ENCODE measurements at regions not wholly inside any gene's neighbourhood (a gene's known extent, or its start where the extent isn't known, plus 50 kb on each side); places are given as distances from the start of the nearest gene placed in this dataset.

GRCh38 chr3:65017359-65017758 is 329.6 kb upstream of the ADAMTS9 start:
- Mint-ChIP-seq H3K9me3 (peaks cover 6% of the 10 kb centered on the region), H3K4me1 (ENCODE audit: unreplicated experiment) (peaks cover 40% of the 10 kb centered on the region), H3K4me3 (no peak overlapping the region), H3K27ac (no peak overlapping the region), H3K36me3 (no peaks in the 10 kb centered on the region), H3K27me3 (no peaks in the 10 kb centered on the region)
- TF ChIP-seq CTCF (conservative IDR thresholded peaks at IDR 0.05): no peak
- no peak for DNase-seq (ENCODE audit: extremely low spot score, unreplicated experiment)

- peaks cover 6% of the 10 kb centered on the region for H3K9me3 Mint-ChIP-seq
- H3K27ac Mint-ChIP-seq: no peak overlapping the region
- H3K27me3 Mint-ChIP-seq: no peaks in the 10 kb centered on the region
- H3K36me3 Mint-ChIP-seq: no peaks in the 10 kb centered on the region
- no peak for DNase-seq (ENCODE audit: extremely low spot score, unreplicated experiment)
- TF ChIP-seq CTCF (conservative IDR thresholded peaks at IDR 0.05): no peak
- no peak overlapping the region for H3K4me3 Mint-ChIP-seq
- peaks cover 29% of the 10 kb centered on the region for H3K4me1 Mint-ChIP-seq (ENCODE audit: unreplicated experiment)
These were observed 327.9 kb upstream of the ADAMTS9 start for GRCh38 chr3:65015711-65016110.

- TF ChIP-seq CTCF (conservative IDR thresholded peaks at IDR 0.05): no peak
- Mint-ChIP-seq H3K27me3 (no peaks in the 10 kb centered on the region), H3K4me3 (no peak overlapping the region), H3K9me3 (peaks cover 6% of the 10 kb centered on the region), H3K4me1 (ENCODE audit: unreplicated experiment) (peaks cover 3% of the 10 kb centered on the region), H3K27ac (no peak overlapping the region), H3K36me3 (no peaks in the 10 kb centered on the region)
- no peak for DNase-seq (ENCODE audit: extremely low spot score, unreplicated experiment)
These were observed 325.3 kb upstream of the ADAMTS9 start for GRCh38 chr3:65013053-65013452.

- H3K27ac Mint-ChIP-seq: no peak overlapping the region
- H3K36me3 Mint-ChIP-seq: no peaks in the 10 kb centered on the region
- peaks cover 8% of the 10 kb centered on the region for H3K4me1 Mint-ChIP-seq (ENCODE audit: unreplicated experiment)
- no peaks in the 10 kb centered on the region for H3K9me3 Mint-ChIP-seq
- no peak for DNase-seq (ENCODE audit: extremely low spot score, unreplicated experiment)
- TF ChIP-seq CTCF (conservative IDR thresholded peaks at IDR 0.05): no peak
- no peaks in the 10 kb centered on the region for H3K27me3 Mint-ChIP-seq
- no peak overlapping the region for H3K4me3 Mint-ChIP-seq
These were observed 318.5 kb upstream of the ADAMTS9 start for GRCh38 chr3:65006300-65006739.

- Mint-ChIP-seq H3K27ac (no peak overlapping the region), H3K4me1 (ENCODE audit: unreplicated experiment) (peaks cover 11% of the 10 kb centered on the region), H3K4me3 (no peak overlapping the region), H3K36me3 (no peaks in the 10 kb centered on the region), H3K27me3 (no peaks in the 10 kb centered on the region), H3K9me3 (no peaks in the 10 kb centered on the region)
- DNase-seq (ENCODE audit: extremely low spot score, unreplicated experiment): no peak
- no peak for TF ChIP-seq CTCF (conservative IDR thresholded peaks at IDR 0.05)
These were observed 317.7 kb upstream of the ADAMTS9 start for GRCh38 chr3:65005486-65005885.

- no peak overlapping the region for H3K4me3 Mint-ChIP-seq
- DNase-seq (ENCODE audit: extremely low spot score, unreplicated experiment): no peak
- H3K27ac Mint-ChIP-seq: no peak overlapping the region
- no peak for TF ChIP-seq CTCF (conservative IDR thresholded peaks at IDR 0.05)
- no peaks in the 10 kb centered on the region for H3K36me3 Mint-ChIP-seq
- peaks cover 16% of the 10 kb centered on the region for H3K4me1 Mint-ChIP-seq (ENCODE audit: unreplicated experiment)
- no peaks in the 10 kb centered on the region for H3K9me3 Mint-ChIP-seq
- H3K27me3 Mint-ChIP-seq: no peaks in the 10 kb centered on the region
These were observed 317.0 kb upstream of the ADAMTS9 start for GRCh38 chr3:65004795-65005295.
